Endodermal cell (in vitro differentiated cells): ENCODE measurements at regions not wholly inside any gene's neighbourhood (a gene's known extent, or its start where the extent isn't known, plus 50 kb on each side); places are given as distances from the start of the nearest gene placed in this dataset.

Source experiments
- DNase-seq: peaks from one replicate; pipeline ENCODE4 v3.0.0-alpha.2; 2017
- H3K27ac ChIP-seq: 2 replicates; pipeline ENCODE4 v1.5.1; 2013; ENCODE audit warnings: mild to moderate bottlenecking, low read depth, low read length, moderate library complexity
- H3K27me3 ChIP-seq: 2 replicates; pipeline ENCODE4 v1.6.1; 2013; ENCODE audit warnings: mild to moderate bottlenecking, low read length, moderate library complexity; ENCODE audit not compliant: insufficient read depth, control insufficient read depth, poor library complexity, severe bottlenecking
- H3K36me3 ChIP-seq: 2 replicates; pipeline ENCODE4 v1.7.0; 2013; ENCODE audit warnings: mild to moderate bottlenecking, low read length, moderate library complexity; ENCODE audit not compliant: control insufficient read depth, insufficient read depth
- H3K4me1 ChIP-seq: one replicate; pipeline ENCODE4 v1.7.0; 2013; ENCODE audit warnings: low read length; ENCODE audit not compliant: control insufficient read depth, insufficient read depth
- H3K4me3 ChIP-seq: 2 replicates; pipeline ENCODE4 v1.5.1; 2013; ENCODE audit warnings: mild to moderate bottlenecking, low read length, moderate library complexity
- H3K9ac ChIP-seq: 2 replicates; pipeline ENCODE4 v1.6.1; 2013; ENCODE audit warnings: mild to moderate bottlenecking, low read length, moderate library complexity; ENCODE audit not compliant: poor library complexity, severe bottlenecking; ENCODE audit errors: extremely low read depth
- H3K9me3 ChIP-seq: 2 replicates; pipeline ENCODE4 v1.6.1; 2013; ENCODE audit warnings: mild to moderate bottlenecking, low read length, moderate library complexity; ENCODE audit not compliant: control insufficient read depth
- H3K27ac Mint-ChIP-seq: 2 replicates; pipeline ENCODE4 v1.8.0; 2020; ENCODE audit warnings: mixed read lengths
- H3K27me3 Mint-ChIP-seq: 2 replicates; pipeline ENCODE4 v1.8.0; 2021; ENCODE audit warnings: mild to moderate bottlenecking, mixed read lengths; ENCODE audit not compliant: insufficient read depth
- H3K36me3 Mint-ChIP-seq: 2 replicates; pipeline ENCODE4 v1.8.0; 2020; ENCODE audit warnings: low read depth, mixed read lengths
- H3K4me1 Mint-ChIP-seq: 2 replicates; pipeline ENCODE4 v1.8.0; 2020; ENCODE audit warnings: mixed read lengths
- H3K4me3 Mint-ChIP-seq: 2 replicates; pipeline ENCODE4 v1.8.0; 2020; ENCODE audit warnings: mild to moderate bottlenecking, moderate library complexity, mixed read lengths
- H3K9me3 Mint-ChIP-seq: 2 replicates; pipeline ENCODE4 v1.8.0; 2020; ENCODE audit warnings: mild to moderate bottlenecking, mixed read lengths
- WGBS, 2 experiments: methylation state at CpG; one replicate each; pipeline versions ENCODE4 v1.1.5 to v1.1.7; 2013; ENCODE audit warnings: missing lambda C conversion rate in 2 of 2, mixed read lengths in 1 of 2; ENCODE audit not compliant: insufficient coverage in 1 of 2, insufficient read length in 1 of 2; 5-methylcytosine and 5-hydroxymethylcytosine counted together
- TF ChIP-seq, protein P1 (sequence below): fragments of 200-600 bp; sonication (generic); conservative IDR thresholded peaks from 2 replicates; pipeline ENCODE4 v1.5.0; 2021; ENCODE audit warnings: antibody characterized with exemption, mild to moderate bottlenecking

DNA sequence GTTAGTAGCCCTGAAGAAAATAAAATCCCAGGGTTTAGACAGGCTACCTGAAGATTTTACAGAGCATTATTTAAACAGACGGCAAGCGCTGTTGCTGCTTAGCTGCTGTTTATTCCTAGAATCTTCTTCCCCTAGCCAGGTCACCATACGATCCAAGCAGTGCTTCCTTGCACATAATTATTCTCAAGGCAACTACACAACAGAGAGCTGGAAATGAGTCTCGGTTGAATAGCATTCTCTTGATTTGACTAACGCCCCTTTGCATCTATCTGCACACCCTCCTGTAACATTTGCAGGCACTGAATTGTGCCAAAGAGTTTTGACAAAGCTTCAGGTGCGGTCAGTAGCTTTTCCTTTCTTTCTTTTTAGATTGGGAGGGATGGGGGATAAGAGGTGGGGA, 564.4 kb downstream of the TBL1XR1 start:
- Mint-ChIP-seq H3K9me3 (no peaks in the 10 kb centered on the region), H3K27ac (peak overlapping the region; percentile 42), H3K4me1 (peaks cover 21% of the 10 kb centered on the region), H3K27me3 (no peaks in the 10 kb centered on the region), H3K4me3 (no peak overlapping the region), H3K36me3 (no peaks in the 10 kb centered on the region)
- Histone ChIP-seq H3K9me3 (peaks cover 12% of the 10 kb centered on the region), H3K4me1 (peaks cover 5% of the 10 kb centered on the region), H3K27ac (no peak overlapping the region), H3K9ac (no peak overlapping the region), H3K4me3 (no peak overlapping the region), H3K36me3 (no peaks in the 10 kb centered on the region), H3K27me3 (no peaks in the 10 kb centered on the region)
- 86 to 93% methylated on average over 2 to 6 of the region's 6 CpGs for WGBS, 2 experiments
- TF ChIP-seq, protein P1, sequence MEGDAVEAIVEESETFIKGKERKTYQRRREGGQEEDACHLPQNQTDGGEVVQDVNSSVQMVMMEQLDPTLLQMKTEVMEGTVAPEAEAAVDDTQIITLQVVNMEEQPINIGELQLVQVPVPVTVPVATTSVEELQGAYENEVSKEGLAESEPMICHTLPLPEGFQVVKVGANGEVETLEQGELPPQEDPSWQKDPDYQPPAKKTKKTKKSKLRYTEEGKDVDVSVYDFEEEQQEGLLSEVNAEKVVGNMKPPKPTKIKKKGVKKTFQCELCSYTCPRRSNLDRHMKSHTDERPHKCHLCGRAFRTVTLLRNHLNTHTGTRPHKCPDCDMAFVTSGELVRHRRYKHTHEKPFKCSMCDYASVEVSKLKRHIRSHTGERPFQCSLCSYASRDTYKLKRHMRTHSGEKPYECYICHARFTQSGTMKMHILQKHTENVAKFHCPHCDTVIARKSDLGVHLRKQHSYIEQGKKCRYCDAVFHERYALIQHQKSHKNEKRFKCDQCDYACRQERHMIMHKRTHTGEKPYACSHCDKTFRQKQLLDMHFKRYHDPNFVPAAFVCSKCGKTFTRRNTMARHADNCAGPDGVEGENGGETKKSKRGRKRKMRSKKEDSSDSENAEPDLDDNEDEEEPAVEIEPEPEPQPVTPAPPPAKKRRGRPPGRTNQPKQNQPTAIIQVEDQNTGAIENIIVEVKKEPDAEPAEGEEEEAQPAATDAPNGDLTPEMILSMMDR = no peak
- no peak for DNase-seq

DNA sequence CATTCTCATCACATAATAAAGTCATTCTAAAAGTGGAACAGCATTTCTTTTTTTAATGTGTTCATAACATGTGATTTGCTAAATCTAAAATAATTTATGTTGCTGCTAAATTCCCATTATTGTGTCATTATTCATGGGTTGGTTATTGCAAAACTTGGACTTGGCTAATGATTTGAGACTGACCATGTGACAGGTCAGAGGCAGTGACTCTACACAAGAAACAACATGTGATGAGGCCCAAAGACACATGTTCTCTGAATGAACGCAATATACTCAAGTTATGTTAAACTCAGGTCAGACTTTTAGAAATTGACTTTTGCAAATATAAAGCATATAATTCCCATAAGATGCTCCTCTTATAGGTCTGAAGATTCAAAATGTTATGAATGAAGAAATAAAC, 566.1 kb downstream of the TBL1XR1 start:
- no peak overlapping the region for H3K27ac Mint-ChIP-seq
- DNase-seq = no peak
- H3K4me1 ChIP-seq = peaks cover 5% of the 10 kb centered on the region
- no peaks in the 10 kb centered on the region for H3K9me3 Mint-ChIP-seq
- no peaks in the 10 kb centered on the region for H3K27me3 ChIP-seq
- H3K9me3 ChIP-seq = peaks cover under 1% of the 10 kb centered on the region
- no peaks in the 10 kb centered on the region for H3K36me3 Mint-ChIP-seq
- no peak overlapping the region for H3K27ac ChIP-seq
- H3K4me1 Mint-ChIP-seq = peaks cover 21% of the 10 kb centered on the region
- no peaks in the 10 kb centered on the region for H3K36me3 ChIP-seq
- H3K4me3 ChIP-seq = no peak overlapping the region
- no peak overlapping the region for H3K4me3 Mint-ChIP-seq
- no peaks in the 10 kb centered on the region for H3K27me3 Mint-ChIP-seq
- TF ChIP-seq, protein P1 = no peak
- WGBS, 2 experiments = 94 to 100% methylated on average over 1 of the region's 1 CpG
- H3K9ac ChIP-seq = no peak overlapping the region

GRCh38 chr3:176628101-176628639, 569.1 kb downstream of the TBL1XR1 start:
- Mint-ChIP-seq H3K36me3 (no peaks in the 10 kb centered on the region), H3K9me3 (no peaks in the 10 kb centered on the region), H3K27me3 (no peaks in the 10 kb centered on the region), H3K4me1 (peaks cover 8% of the 10 kb centered on the region), H3K27ac (no peak overlapping the region), H3K4me3 (no peak overlapping the region)
- Histone ChIP-seq H3K9me3 (no peaks in the 10 kb centered on the region), H3K36me3 (no peaks in the 10 kb centered on the region), H3K4me1 (peaks cover 1% of the 10 kb centered on the region), H3K9ac (no peak overlapping the region), H3K4me3 (no peak overlapping the region), H3K27ac (no peak overlapping the region), H3K27me3 (no peaks in the 10 kb centered on the region)
- 94% methylated on average over 2 of the region's 2 CpGs; no CpG with 5 or more reads in 1 of the 2 experiments for WGBS, 2 experiments
- TF ChIP-seq, protein P1 = no peak
- DNase-seq = no peak
